ENCODE measurements at regions not wholly inside any gene's neighbourhood (a gene's known extent, or its start where the extent isn't known, plus 50 kb on each side); places are given as distances from the start of the nearest gene placed in this dataset.

DNA sequence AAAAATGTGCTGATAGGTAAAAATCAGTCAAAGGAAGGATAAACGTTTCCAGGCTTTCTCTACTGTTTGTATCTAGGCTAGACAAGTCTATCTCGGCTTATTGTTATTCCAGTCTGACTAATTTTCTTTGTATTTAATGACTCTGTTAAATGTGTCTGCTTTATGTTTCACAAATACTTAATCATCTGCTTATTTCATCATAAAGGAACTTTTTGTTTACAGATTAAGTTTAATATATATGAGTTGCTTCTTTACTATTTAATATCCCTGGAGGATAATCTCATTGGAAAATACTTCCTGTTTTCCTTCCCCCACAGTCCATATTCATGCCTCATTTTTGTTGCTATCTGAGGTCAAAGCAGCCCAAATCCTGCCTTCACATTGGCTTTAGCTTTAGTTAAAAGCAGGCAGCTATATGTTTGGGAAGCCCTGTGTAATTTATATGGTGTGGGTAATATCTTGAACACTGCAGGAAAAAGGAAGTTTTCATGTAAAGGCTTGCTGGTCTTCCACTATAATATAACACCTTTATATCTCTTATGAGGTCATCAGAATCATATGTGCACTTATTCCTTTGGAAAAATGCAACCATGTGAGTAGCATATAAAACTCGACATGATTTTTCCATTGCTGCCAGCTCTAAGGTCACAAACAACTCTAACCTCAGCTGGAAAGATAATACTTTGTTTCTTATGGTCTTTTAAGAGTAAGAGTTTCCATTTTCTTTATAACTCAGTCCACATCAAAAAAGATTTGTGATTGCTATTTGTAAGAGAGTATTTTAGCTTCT is 76.8 kb downstream of the ALX1 start (continued):
- no peak for TF ChIP-seq ARID4B (CRISPR knock-in tag; IDR thresholded peaks at IDR 0.05; ENCODE audit: borderline replicate concordance)
- TF ChIP-seq HMGA2 (CRISPR knock-in tag; IDR thresholded peaks at IDR 0.05): no peak
- TF ChIP-seq SMAD4 (CRISPR knock-in tag; IDR thresholded peaks at IDR 0.05): no peak
- TF ChIP-seq ATF1 (CRISPR knock-in tag; IDR thresholded peaks at IDR 0.05): no peak
- no peak for TF ChIP-seq IRF1 (CRISPR knock-in tag; IDR thresholded peaks at IDR 0.05)
- no peak for TF ChIP-seq TP53 (CRISPR knock-in tag; IDR thresholded peaks at IDR 0.05)
- TF ChIP-seq, protein P1, sequence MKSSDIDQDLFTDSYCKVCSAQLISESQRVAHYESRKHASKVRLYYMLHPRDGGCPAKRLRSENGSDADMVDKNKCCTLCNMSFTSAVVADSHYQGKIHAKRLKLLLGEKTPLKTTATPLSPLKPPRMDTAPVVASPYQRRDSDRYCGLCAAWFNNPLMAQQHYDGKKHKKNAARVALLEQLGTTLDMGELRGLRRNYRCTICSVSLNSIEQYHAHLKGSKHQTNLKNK (CRISPR knock-in tag; IDR thresholded peaks at IDR 0.05): no peak
- no peak for TF ChIP-seq ZNF416 (CRISPR knock-in tag; IDR thresholded peaks at IDR 0.05)
- TF ChIP-seq E2F5 (CRISPR knock-in tag; IDR thresholded peaks at IDR 0.05): no peak
- no peak for TF ChIP-seq TCF7 (CRISPR knock-in tag; IDR thresholded peaks at IDR 0.05; ENCODE audit: low read depth)
- no peak for TF ChIP-seq MXD4 (CRISPR knock-in tag; IDR thresholded peaks at IDR 0.05; ENCODE audit: borderline replicate concordance)

DNA sequence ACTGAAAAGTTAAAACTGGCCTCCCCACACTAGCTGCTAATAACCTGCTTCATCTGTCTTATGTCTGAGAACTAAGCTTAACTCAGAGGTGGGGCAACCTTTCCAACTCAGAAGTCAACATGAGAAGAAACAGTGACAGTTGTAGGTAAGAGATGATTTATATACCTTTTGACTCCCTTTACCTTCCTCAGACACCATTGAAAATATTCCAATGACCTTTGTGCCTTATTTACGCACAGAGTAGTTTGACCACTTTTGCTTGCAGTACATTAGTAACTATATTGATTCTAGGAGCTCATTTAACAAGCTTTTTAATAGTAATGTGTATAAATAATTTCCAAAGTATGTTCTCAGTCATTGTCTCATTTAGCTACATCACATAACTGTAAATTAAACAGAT is 77.6 kb downstream of the ALX1 start:
- no peaks in the 10 kb centered on the region for H3K36me3 Mint-ChIP-seq
- H3K27me3 Mint-ChIP-seq (ENCODE audit: low read depth): no peaks in the 10 kb centered on the region; the same call in 1 of the 2 replicates
- CTCF ChIA-PET: no interaction called here
- no peak for ATAC-seq
- DNase-seq (ENCODE audit: low spot score): no peak
- no peak overlapping the region for H3K27ac Mint-ChIP-seq
- peaks cover 22% of the 10 kb centered on the region for H3K4me1 Mint-ChIP-seq
- peaks cover 7% of the 10 kb centered on the region; the same call in 1 of the 2 replicates for H3K9me3 Mint-ChIP-seq
- no peak overlapping the region for H3K4me3 Mint-ChIP-seq
- POLR2A ChIA-PET: no interaction called here
- TF ChIP-seq KAT7 (CRISPR knock-in tag; IDR thresholded peaks at IDR 0.05; ENCODE audit: borderline replicate concordance) (no peak), CREB1 (CRISPR knock-in tag; IDR thresholded peaks at IDR 0.05) (no peak), GTF2I (CRISPR knock-in tag; conservative IDR thresholded peaks at IDR 0.05) (no peak), ELF4 (CRISPR knock-in tag; IDR thresholded peaks at IDR 0.05; ENCODE audit: low read depth) (no peak), ZNF396 (CRISPR knock-in tag; IDR thresholded peaks at IDR 0.05; ENCODE audit: borderline replicate concordance) (no peak), ATF1 (CRISPR knock-in tag; IDR thresholded peaks at IDR 0.05) (no peak), ZNF138 (CRISPR knock-in tag; conservative IDR thresholded peaks at IDR 0.05) (no peak), ZBTB43 (CRISPR knock-in tag; IDR thresholded peaks at IDR 0.05) (no peak), RORB (CRISPR knock-in tag; IDR thresholded peaks at IDR 0.05) (no peak), SP1 (CRISPR knock-in tag; conservative IDR thresholded peaks at IDR 0.05) (no peak), EMX1 (CRISPR knock-in tag; IDR thresholded peaks at IDR 0.05) (no peak), E2F5 (CRISPR knock-in tag; IDR thresholded peaks at IDR 0.05) (no peak), TP53 (CRISPR knock-in tag; IDR thresholded peaks at IDR 0.05) (no peak), NR3C1 (CRISPR knock-in tag; conservative IDR thresholded peaks at IDR 0.05; ENCODE audit: low read depth) (no peak)
- TF ChIP-seq, protein P2, sequence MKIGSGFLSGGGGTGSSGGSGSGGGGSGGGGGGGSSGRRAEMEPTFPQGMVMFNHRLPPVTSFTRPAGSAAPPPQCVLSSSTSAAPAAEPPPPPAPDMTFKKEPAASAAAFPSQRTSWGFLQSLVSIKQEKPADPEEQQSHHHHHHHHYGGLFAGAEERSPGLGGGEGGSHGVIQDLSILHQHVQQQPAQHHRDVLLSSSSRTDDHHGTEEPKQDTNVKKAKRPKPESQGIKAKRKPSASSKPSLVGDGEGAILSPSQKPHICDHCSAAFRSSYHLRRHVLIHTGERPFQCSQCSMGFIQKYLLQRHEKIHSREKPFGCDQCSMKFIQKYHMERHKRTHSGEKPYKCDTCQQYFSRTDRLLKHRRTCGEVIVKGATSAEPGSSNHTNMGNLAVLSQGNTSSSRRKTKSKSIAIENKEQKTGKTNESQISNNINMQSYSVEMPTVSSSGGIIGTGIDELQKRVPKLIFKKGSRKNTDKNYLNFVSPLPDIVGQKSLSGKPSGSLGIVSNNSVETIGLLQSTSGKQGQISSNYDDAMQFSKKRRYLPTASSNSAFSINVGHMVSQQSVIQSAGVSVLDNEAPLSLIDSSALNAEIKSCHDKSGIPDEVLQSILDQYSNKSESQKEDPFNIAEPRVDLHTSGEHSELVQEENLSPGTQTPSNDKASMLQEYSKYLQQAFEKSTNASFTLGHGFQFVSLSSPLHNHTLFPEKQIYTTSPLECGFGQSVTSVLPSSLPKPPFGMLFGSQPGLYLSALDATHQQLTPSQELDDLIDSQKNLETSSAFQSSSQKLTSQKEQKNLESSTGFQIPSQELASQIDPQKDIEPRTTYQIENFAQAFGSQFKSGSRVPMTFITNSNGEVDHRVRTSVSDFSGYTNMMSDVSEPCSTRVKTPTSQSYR (CRISPR knock-in tag; IDR thresholded peaks at IDR 0.05): no peak
- TF ChIP-seq, protein P3, sequence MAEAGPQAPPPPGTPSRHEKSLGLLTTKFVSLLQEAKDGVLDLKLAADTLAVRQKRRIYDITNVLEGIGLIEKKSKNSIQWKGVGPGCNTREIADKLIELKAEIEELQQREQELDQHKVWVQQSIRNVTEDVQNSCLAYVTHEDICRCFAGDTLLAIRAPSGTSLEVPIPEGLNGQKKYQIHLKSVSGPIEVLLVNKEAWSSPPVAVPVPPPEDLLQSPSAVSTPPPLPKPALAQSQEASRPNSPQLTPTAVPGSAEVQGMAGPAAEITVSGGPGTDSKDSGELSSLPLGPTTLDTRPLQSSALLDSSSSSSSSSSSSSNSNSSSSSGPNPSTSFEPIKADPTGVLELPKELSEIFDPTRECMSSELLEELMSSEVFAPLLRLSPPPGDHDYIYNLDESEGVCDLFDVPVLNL (CRISPR knock-in tag; IDR thresholded peaks at IDR 0.05; ENCODE audit: borderline replicate concordance, low read depth): no peak

Measured in WTC11 (cell line).